HEK293 (cell line): ENCODE measurements at regions not wholly inside any gene's neighbourhood (a gene's known extent, or its start where the extent isn't known, plus 50 kb on each side); places are given as distances from the start of the nearest gene placed in this dataset.
"Not testable (repeated sequence)": the region's sequence is repeated elsewhere in the genome, so short reads cannot be mapped to it uniquely, and the experiment has no call there.

Experiments used
- CTCF ChIA-PET: fragments of 350-600 bp; formaldehyde crosslinking; extraction: SDS; loops from one replicate; lab custom pipeline; 2021; ENCODE audit warnings: antibody characterized with exemption; lab: Yijun Ruan, JAX
- POLR2A ChIA-PET: fragments of 300-600 bp; formaldehyde crosslinking; extraction: SDS; loops from one replicate; lab custom pipeline; 2020; ENCODE audit warnings: antibody characterized with exemption, inconsistent platforms; lab: Yijun Ruan, JAX
- H3K27ac ChIP-seq: fragments of 200-500 bp; sonication (Bioruptor generic); 2 replicates; pipeline ENCODE4 v1.5.1; 2014; ENCODE audit warnings: low read depth, low read length, control low read depth, inconsistent platforms; ENCODE audit errors: extremely low read depth
- H3K36me3 ChIP-seq, 2 experiments: fragments of 200-500 bp in 1 of 2; sonication (Bioruptor generic) in 1 of 2; 1 replicate in 1 of 2; 2 replicates in 1 of 2; pipeline ENCODE4 v1.5.1; 2014 to 2017; ENCODE audit warnings: inconsistent platforms in 2 of 2, low read length in 2 of 2; ENCODE audit not compliant: control insufficient read depth in 2 of 2, insufficient read depth in 1 of 2
- H3K4me1 ChIP-seq: fragments of 200-500 bp; sonication (Bioruptor generic); 2 replicates; pipeline ENCODE4 v1.5.1; 2014; ENCODE audit warnings: mild to moderate bottlenecking, low read length, inconsistent platforms; ENCODE audit not compliant: control insufficient read depth, insufficient read depth
- H3K4me3 ChIP-seq: 2 replicates; pipeline ENCODE4 v1.5.1; 2011; ENCODE audit warnings: low read depth, mild to moderate bottlenecking, control low read depth, low read length, moderate library complexity
- H3K9me3 ChIP-seq: fragments of 200-500 bp; sonication (Bioruptor generic); 2 replicates; pipeline ENCODE4 v1.5.1; 2014; ENCODE audit warnings: low read depth, low read length, inconsistent platforms; ENCODE audit not compliant: control insufficient read depth, insufficient read depth
- HOXC10 ChIP-seq: sonication (generic); formaldehyde crosslinking; IDR thresholded peaks from 2 replicates; pipeline ENCODE4 v1.8.1; 2023; ENCODE audit warnings: mild to moderate bottlenecking, missing genetic modification reagents
- IKZF3 ChIP-seq: fragments of 450-650 bp; IDR thresholded peaks from 2 replicates; pipeline ENCODE4 v1.5.0; 2018; ENCODE audit warnings: missing biosample characterization, mild to moderate bottlenecking, missing genetic modification characterization, moderate library complexity
- KLF1 ChIP-seq: fragments of 450-650 bp; formaldehyde crosslinking; IDR thresholded peaks from 2 replicates; pipeline ENCODE4 v1.5.1; 2016; ENCODE audit warnings: missing biosample characterization, missing genetic modification characterization
- OVOL3 ChIP-seq: fragments of 450-650 bp; formaldehyde crosslinking; IDR thresholded peaks from 2 replicates; pipeline ENCODE4 v1.5.1; 2016; ENCODE audit warnings: missing biosample characterization, missing genetic modification characterization
- SCRT1 ChIP-seq: fragments of 450-650 bp; formaldehyde crosslinking; IDR thresholded peaks from 2 replicates; pipeline ENCODE4 v1.5.1; 2016; ENCODE audit warnings: missing biosample characterization, missing genetic modification characterization, borderline replicate concordance
- ZBTB17 ChIP-seq: fragments of 450-650 bp; formaldehyde crosslinking; IDR thresholded peaks from 2 replicates; pipeline ENCODE4 v1.5.1; 2016; ENCODE audit warnings: missing biosample characterization, missing genetic modification characterization
- ZFP69B ChIP-seq: fragments of 450-650 bp; formaldehyde crosslinking; IDR thresholded peaks from 2 replicates; pipeline ENCODE4 v1.5.1; 2016; ENCODE audit warnings: missing biosample characterization, missing genetic modification characterization
- ZNF146 ChIP-seq: fragments of 450-650 bp; formaldehyde crosslinking; IDR thresholded peaks from 2 replicates; pipeline ENCODE4 v1.5.1; 2016; ENCODE audit warnings: missing biosample characterization, missing genetic modification characterization
- ZNF169 ChIP-seq: fragments of 450-650 bp; formaldehyde crosslinking; IDR thresholded peaks from 2 replicates; pipeline ENCODE4 v1.5.1; 2016; ENCODE audit warnings: missing biosample characterization, missing genetic modification characterization
- ZNF174 ChIP-seq: fragments of 450-650 bp; formaldehyde crosslinking; IDR thresholded peaks from 2 replicates; pipeline ENCODE4 v1.5.0; 2017; ENCODE audit warnings: missing biosample characterization, mild to moderate bottlenecking, missing genetic modification characterization
- ZNF202 ChIP-seq: fragments of 450-650 bp; formaldehyde crosslinking; IDR thresholded peaks from 2 replicates; pipeline ENCODE4 v1.5.1; 2016; ENCODE audit warnings: missing biosample characterization, missing genetic modification characterization, borderline replicate concordance
- ZNF341 ChIP-seq: fragments of 450-650 bp; formaldehyde crosslinking; IDR thresholded peaks from 2 replicates; pipeline ENCODE4; 2016; ENCODE audit warnings: low read depth, missing biosample characterization, missing genetic modification characterization
- ZNF350 ChIP-seq: fragments of 450-650 bp; formaldehyde crosslinking; IDR thresholded peaks from 2 replicates; pipeline ENCODE4 v1.5.0; 2017; ENCODE audit warnings: missing biosample characterization, mild to moderate bottlenecking, missing genetic modification characterization
- ZNF366 ChIP-seq: fragments of 450-650 bp; formaldehyde crosslinking; conservative IDR thresholded peaks from 2 replicates; pipeline ENCODE4 v1.5.1; 2016; ENCODE audit warnings: missing biosample characterization, missing genetic modification characterization
- ZNF510 ChIP-seq: fragments of 450-650 bp; formaldehyde crosslinking; IDR thresholded peaks from 2 replicates; pipeline ENCODE4 v1.5.1; 2018; ENCODE audit warnings: mild to moderate bottlenecking, missing genetic modification characterization, missing biosample characterization; ENCODE audit not compliant: insufficient replicate concordance
- ZNF529 ChIP-seq: fragments of 450-650 bp; formaldehyde crosslinking; IDR thresholded peaks from 2 replicates; pipeline ENCODE4 v1.5.1; 2017; ENCODE audit warnings: missing genetic modification characterization, missing biosample characterization; ENCODE audit not compliant: insufficient replicate concordance
- ZNF660 ChIP-seq: fragments of 450-650 bp; IDR thresholded peaks from 2 replicates; pipeline ENCODE4 v1.5.1; 2018; ENCODE audit warnings: missing biosample characterization, mild to moderate bottlenecking, missing genetic modification characterization
- TF ChIP-seq, protein P1 (sequence below): fragments of 450-650 bp; formaldehyde crosslinking; IDR thresholded peaks from 2 replicates; pipeline ENCODE4 v1.5.1; 2016; ENCODE audit warnings: missing biosample characterization, missing genetic modification characterization
- TF ChIP-seq, protein P2 (sequence below): fragments of 450-650 bp; formaldehyde crosslinking; IDR thresholded peaks from 2 replicates; pipeline ENCODE4 v1.5.1; 2016; ENCODE audit warnings: missing biosample characterization, missing genetic modification characterization
- TF ChIP-seq, protein P3 (sequence below): fragments of 450-650 bp; formaldehyde crosslinking; IDR thresholded peaks from 2 replicates; pipeline ENCODE4 v1.5.1; 2016; ENCODE audit warnings: missing biosample characterization, missing genetic modification characterization
- TF ChIP-seq, protein P4 (sequence below): fragments of 450-650 bp; formaldehyde crosslinking; IDR thresholded peaks from 2 replicates; pipeline ENCODE4 v1.5.1; 2016; ENCODE audit warnings: missing biosample characterization, missing genetic modification characterization

DNA sequence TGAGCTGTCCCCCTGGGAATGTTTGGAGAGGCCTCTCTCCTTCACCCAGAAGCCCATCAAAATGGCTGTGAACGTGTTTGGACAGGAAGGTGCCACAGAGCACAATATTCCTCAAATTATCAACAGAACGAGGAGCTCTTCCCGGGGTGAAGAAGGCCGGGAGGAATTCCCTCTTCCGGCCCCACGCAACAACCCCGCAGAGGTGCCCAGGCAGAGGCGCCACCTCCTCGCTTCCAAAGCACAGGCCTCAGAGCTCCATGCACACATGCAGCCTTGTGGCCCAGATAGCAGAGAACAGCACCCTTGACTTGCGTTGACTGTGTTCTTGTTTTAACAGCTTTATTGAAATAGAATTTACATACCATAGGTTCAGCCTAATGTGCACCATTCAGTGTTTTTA lies 152.5 kb upstream of the SALL3 start:
- CTCF ChIA-PET = interaction anchor here (0.6 to 0.9 kb wide), 3 partner anchors 34 to 473 kb away, joined by 3 to 5 read pairs (median 5); no protein-coding TSS in a partner anchor
- TF ChIP-seq SCRT1 (tag by site-specific recombination) = no peak
- TF ChIP-seq ZNF529 (tag by site-specific recombination) = no peak
- TF ChIP-seq, protein P1, sequence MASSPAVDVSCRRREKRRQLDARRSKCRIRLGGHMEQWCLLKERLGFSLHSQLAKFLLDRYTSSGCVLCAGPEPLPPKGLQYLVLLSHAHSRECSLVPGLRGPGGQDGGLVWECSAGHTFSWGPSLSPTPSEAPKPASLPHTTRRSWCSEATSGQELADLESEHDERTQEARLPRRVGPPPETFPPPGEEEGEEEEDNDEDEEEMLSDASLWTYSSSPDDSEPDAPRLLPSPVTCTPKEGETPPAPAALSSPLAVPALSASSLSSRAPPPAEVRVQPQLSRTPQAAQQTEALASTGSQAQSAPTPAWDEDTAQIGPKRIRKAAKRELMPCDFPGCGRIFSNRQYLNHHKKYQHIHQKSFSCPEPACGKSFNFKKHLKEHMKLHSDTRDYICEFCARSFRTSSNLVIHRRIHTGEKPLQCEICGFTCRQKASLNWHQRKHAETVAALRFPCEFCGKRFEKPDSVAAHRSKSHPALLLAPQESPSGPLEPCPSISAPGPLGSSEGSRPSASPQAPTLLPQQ (tag by site-specific recombination) = no peak
- no peak for TF ChIP-seq ZNF174
- TF ChIP-seq OVOL3 = no peak
- no peak for TF ChIP-seq KLF1 (tag by site-specific recombination)
- TF ChIP-seq ZNF510 (tag by site-specific recombination) = no peak
- TF ChIP-seq, protein P2, sequence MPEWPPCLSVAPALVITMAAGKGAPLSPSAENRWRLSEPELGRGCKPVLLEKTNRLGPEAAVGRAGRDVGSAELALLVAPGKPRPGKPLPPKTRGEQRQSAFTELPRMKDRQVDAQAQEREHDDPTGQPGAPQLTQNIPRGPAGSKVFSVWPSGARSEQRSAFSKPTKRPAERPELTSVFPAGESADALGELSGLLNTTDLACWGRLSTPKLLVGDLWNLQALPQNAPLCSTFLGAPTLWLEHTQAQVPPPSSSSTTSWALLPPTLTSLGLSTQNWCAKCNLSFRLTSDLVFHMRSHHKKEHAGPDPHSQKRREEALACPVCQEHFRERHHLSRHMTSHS (tag by site-specific recombination) = no peak
- no peak for TF ChIP-seq ZNF146
- TF ChIP-seq ZBTB17 (tag by site-specific recombination) = no peak
- TF ChIP-seq IKZF3 (tag by site-specific recombination) = no peak
- TF ChIP-seq ZFP69B = no peak
- TF ChIP-seq, protein P3, sequence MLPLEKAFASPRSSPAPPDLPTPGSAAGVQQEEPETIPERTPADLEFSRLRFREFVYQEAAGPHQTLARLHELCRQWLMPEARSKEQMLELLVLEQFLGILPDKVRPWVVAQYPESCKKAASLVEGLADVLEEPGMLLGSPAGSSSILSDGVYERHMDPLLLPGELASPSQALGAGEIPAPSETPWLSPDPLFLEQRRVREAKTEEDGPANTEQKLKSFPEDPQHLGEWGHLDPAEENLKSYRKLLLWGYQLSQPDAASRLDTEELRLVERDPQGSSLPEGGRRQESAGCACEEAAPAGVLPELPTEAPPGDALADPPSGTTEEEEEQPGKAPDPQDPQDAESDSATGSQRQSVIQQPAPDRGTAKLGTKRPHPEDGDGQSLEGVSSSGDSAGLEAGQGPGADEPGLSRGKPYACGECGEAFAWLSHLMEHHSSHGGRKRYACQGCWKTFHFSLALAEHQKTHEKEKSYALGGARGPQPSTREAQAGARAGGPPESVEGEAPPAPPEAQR = no peak
- TF ChIP-seq ZNF202 = no peak
- no peak for TF ChIP-seq HOXC10
- no peak for TF ChIP-seq ZNF660 (tag by site-specific recombination)
- no peak for TF ChIP-seq ZNF169 (tag by site-specific recombination)
- TF ChIP-seq ZNF350 (tag by site-specific recombination) = no peak
- TF ChIP-seq, protein P4, sequence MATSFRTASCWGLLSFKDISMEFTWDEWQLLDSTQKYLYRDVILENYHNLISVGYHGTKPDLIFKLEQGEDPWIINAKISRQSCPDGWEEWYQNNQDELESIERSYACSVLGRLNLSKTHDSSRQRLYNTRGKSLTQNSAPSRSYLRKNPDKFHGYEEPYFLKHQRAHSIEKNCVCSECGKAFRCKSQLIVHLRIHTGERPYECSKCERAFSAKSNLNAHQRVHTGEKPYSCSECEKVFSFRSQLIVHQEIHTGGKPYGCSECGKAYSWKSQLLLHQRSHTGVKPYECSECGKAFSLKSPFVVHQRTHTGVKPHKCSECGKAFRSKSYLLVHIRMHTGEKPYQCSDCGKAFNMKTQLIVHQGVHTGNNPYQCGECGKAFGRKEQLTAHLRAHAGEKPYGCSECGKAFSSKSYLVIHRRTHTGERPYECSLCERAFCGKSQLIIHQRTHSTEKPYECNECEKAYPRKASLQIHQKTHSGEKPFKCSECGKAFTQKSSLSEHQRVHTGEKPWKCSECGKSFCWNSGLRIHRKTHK (tag by site-specific recombination) = no peak
- no peak for TF ChIP-seq ZNF366 (tag by site-specific recombination)
- TF ChIP-seq, all 188 proteins: peak for 0
- Histone ChIP-seq H3K36me3 (no peaks in the 10 kb centered on the region), H3K4me1 (no peaks in the 10 kb centered on the region), H3K9me3 (no peaks in the 10 kb centered on the region), H3K27ac (no peak overlapping the region), H3K4me3 (no peak overlapping the region)
- POLR2A ChIA-PET = no interaction called here

DNA sequence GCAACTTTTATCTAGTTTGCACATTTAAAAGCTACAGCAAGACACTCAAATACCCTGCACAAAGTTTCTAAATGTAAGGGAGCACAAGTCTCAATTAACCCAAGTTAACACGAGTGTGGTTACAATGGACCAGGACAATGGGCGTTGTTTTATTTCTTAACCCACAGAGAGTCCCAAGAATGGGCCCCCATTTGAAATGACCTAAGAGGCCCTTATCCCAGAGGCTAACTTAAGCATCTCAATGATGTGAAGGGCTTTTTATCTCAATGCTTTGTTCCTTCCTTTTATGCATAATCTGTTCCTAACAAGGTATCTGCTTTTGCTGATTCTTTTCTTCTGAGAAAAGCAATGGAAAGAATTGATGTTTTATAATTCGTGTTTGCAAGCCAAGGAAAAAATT lies 151.5 kb upstream of the SALL3 start:
- Histone ChIP-seq H3K27ac (no peak overlapping the region), H3K4me1 (no peaks in the 10 kb centered on the region), H3K36me3 (no peaks in the 10 kb centered on the region), H3K9me3 (no peaks in the 10 kb centered on the region), H3K4me3 (no peak overlapping the region)
- ChIA-PET CTCF (interaction anchor here (0.7 kb wide), 1 partner anchor 8 kb away, joined by 4 read pairs; no protein-coding TSS in a partner anchor), POLR2A (interaction anchor here (0.5 kb wide), 1 partner anchor 126 kb away, joined by 4 read pairs; no protein-coding TSS in a partner anchor)
- TF ChIP-seq ZNF341 (tag by site-specific recombination) = no peak

DNA sequence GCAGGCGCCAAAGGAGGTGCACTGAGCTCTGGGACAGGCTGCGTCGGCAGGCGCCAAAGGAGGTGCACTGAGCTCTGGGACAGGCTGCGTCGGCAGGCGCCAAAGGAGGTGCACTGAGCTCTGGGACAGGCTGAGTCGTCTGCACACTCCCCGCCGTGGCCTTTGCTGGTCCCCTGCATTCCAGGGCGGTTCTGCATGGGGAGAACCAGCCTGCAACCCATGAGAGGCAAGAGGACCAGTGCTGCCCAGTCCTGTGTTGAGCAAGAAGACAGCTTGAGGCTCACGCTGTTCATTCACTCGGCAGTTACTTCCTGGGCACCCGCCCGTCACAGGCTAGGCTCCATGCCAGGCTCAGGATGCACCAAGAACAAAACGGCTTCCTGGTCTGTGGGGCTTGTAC lies 150.6 kb upstream of the SALL3 start:
- H3K4me3 ChIP-seq, CTCF ChIA-PET, H3K27ac ChIP-seq, H3K9me3 ChIP-seq, H3K4me1 ChIP-seq, H3K36me3 ChIP-seq: not testable (repeated sequence)
- POLR2A ChIA-PET = interaction anchor here (0.5 kb wide), 1 partner anchor 10 kb away, joined by 4 read pairs; no protein-coding TSS in a partner anchor
